Stromal cell of bone marrow (primary cell): ENCODE measurements at regions not wholly inside any gene's neighbourhood (a gene's known extent, or its start where the extent isn't known, plus 50 kb on each side); places are given as distances from the start of the nearest gene placed in this dataset.
"Not testable (repeated sequence)": the region's sequence is repeated elsewhere in the genome, so short reads cannot be mapped to it uniquely, and the experiment has no call there.

Experiments used
- DNase-seq: peaks from one replicate; pipeline ENCODE4 v3.0.0-alpha.2; 2012; ENCODE audit warnings: low read depth

DNA sequence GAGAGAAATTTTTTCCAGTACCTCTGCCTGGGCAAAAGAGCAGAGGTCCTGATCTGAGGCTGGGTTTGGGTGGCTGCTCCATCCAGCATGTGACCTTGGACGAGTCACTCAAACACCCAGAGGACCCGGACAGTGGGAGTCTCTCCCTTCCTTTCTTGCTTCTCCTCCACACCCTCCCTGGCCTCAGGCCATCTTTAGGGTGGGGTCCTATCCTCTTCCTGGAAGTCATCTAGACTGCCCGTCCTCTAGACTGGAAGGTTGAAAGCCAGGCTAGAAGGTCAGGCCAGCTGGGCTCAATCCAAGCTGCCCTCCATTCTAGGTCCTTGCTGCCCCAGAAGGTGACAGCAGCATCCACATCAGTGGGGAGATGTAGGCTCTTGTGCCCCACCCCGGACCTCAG lies 599.5 kb downstream of the MATN1 start:
- DNase-seq, result no peak

DNA sequence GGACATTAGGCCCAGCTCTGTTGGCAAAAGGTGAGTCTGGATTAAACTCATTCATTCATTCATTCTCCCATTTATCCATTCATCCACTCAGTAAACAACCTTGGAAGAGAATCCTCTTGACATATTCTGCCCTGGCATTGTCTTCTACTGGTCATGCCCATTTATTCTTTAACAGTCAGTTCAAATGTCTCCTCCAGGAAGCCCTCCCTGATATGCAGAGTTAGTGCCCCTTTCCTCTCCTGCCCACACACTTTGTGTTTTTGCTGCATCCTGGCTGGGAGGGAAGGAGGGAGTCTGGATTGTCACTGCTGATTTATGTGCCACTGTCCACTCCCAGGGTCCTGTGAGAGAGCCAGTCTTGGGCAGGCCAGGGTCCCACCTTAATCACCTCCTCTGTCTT lies 600.3 kb downstream of the MATN1 start:
- DNase-seq, result no peak

DNA sequence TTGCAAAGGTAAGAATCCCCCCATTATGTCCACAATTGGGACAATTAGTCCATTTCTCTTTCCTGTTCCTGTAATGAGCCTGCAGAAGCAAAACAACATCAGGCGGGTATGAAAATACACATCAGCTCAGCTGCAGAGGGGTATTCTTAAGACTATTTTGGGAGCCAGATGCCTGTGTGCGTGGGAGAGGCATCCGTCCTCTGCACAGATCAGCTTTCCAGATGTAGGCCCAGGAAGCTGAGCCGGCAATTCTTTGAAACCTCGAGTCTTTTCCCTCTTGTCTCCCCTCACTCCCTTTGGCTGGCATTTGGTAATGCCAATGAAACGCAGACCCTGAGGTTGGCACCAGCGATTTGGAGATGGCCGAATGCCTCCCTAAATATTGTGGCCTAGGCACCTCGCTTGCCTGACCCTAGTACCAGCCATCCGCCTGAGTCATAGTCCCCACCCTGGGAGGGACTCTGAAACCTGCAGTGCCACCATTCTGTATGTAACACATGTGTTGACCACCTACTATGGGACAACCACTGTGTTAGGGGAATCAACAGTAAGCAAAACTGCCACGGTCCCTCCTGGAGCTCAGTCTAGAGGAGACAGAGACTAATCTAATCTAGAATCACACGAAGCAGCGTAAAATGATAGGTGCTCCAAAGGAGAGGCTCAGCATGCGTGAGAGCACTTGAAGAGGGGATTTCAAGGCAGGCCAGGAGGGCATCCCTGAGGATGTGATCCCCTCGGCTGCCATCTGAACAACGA lies 603.0 kb downstream of the MATN1 start:
- no peak for DNase-seq

DNA sequence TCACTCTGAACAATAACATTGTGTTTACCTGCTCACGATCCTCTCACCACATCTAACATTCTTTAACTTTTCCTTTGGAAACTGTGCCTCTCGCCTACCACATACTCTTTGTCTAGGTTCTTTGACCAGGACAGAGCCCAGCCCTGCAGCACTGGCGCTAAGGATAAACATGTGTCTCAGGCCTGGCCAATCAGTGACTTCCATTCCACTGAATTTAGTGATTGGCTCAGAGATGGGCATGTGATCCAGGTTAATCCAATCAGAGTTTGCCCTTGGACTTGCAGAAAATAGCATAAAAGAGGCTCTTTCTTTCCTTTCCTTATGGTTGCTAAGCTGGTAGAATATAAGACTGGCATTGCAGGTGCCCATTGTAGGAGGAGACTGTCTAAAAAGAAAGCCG lies 605.7 kb downstream of the MATN1 start:
- DNase-seq, result no peak

DNA sequence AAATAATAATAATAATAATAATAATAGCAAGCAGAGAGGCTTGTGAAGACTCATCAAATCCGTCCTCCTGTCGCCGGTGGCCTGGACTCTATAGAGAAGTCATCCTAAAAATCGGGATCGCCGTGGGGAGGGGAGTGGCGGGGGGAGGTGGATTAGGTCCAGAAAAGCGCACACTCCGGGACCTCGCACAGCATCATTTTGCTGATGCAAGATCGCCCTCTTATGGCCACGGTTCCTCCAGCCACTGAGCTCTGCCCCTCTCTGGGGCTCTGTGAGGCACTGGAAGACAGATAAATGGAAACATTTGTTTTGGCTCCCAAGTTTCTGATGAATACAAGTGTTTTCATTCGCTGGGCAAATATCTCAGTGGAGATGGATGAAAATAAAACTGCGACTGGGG lies 612.0 kb downstream of the MATN1 start:
- DNase-seq, result peak; percentile 22

DNA sequence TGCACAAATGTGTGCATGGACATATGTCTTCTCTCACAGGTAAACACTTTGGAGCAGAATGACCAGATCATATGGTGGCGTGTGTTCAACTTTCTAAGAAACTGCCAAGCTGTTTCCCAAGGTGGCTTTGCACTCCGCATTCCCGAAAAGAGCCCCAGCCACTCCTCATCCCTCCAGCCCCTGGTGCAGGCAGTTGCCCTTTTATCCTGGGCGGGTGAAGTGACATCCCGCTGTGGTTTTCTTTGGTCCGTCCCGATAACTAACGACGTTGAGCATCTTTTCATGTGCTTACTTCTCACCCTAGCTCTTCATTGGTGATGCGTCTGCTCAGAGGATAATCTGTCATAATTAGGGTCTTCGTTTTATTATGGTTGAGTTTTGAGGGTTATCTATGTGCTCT lies 612.5 kb downstream of the MATN1 start:
- no peak for DNase-seq

GRCh38 chr1:30109853-30110252 lies 613.5 kb downstream of the MATN1 start:
- DNase-seq, result peak; percentile 27

GRCh38 chr1:30108186-30108585 lies 615.2 kb downstream of the MATN1 start:
- no peak for DNase-seq

DNA sequence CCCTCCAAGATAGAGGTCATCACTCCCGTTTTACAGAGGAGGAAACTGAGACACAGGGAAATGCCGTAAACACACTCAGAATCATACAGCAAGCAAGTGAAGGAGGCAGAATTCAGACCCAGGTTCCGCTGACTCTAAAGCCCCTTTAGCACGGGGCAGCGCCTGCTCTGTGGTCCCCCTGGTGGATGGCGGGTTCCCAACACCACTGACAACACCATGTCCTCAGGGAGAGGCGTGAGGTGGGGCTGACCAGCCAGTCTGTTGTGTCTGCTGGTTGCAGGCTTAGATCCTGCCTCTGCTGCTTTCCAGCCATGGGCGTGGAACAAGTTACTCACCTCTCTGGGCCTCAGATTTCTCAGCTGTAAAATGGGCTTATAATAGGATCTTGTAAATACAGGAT lies 617.3 kb downstream of the MATN1 start:
- DNase-seq, result no peak

DNA sequence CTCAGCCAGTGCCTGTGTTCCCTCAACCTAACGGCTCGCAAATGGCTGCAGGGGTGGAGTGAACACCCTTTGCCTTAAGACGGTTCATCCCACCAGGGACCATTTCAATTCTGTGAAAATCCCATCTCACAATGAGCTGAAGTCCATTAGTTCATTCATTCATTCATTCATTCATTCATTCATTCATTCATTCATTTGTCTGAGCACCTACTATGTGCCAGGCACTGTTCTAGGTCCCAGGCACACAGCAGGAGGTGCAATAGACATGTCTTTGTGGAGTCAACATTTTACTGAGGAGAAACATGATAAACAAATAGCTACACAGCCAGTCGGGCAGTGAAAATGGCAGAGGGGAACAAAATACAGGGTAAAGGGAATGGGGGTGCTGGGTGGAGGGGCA lies 618.8 kb downstream of the MATN1 start:
- DNase-seq, result no peak

DNA sequence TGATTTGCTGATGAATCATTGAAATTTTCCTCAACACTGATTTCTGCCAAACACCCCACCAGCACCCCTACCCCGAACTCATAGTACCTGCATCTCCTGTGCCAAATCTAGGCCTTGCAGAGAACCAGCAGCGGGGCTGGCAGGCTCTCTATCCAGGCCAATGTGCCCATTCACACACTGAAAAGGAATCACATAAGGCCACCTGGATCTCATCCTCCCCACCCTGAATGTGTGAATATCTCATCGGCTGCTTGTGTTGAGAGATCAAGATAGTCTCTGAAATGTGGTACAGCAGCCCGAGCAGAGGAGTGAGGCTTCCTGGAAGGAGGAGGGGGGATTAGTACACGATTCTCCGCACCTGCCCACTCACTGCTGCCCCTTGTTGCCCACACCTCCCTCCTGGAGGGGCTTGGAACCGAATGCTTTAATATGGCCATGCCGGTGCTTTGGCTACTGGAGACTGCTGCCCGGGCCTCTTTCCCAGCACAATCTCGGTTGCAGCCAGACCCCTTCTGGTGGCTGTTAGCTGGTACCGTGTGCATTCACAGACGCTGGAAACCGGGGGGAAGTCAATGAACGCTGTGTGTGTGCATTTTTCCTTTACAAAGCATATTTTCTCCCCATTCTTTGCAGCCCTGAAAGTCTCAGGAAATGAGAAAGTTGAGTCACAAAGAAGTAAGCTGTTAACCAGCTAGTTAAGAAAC lies 619.5 kb downstream of the MATN1 start:
- no peak for DNase-seq

- no peak for DNase-seq
These were observed 620.8 kb downstream of the MATN1 start for GRCh38 chr1:30102605-30103004.

GRCh38 chr1:30101487-30102227 lies 621.7 kb downstream of the MATN1 start:
- DNase-seq, result no peak

DNA sequence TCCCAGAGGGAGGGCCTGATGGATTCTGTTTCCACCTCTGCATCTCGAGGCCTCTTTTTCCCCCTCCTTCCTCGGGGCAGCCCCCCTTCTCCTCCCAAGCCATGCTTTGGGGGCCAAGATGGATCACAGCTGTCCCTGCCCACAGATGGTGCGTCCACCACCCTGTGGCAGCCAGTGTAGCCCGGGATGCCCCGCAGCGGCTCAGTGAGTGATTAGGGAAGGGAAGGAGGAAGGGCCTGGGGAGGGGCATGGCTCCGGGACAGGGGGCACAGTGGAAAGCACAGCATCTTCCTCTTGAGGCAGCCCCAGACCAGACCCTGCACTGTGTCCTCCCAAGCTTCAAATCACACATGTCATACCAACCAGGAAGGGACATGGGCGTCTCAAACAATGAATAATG lies 622.4 kb downstream of the MATN1 start:
- no peak for DNase-seq

- DNase-seq, result no peak
These were observed 622.9 kb downstream of the MATN1 start for GRCh38 chr1:30100524-30100862.

DNA sequence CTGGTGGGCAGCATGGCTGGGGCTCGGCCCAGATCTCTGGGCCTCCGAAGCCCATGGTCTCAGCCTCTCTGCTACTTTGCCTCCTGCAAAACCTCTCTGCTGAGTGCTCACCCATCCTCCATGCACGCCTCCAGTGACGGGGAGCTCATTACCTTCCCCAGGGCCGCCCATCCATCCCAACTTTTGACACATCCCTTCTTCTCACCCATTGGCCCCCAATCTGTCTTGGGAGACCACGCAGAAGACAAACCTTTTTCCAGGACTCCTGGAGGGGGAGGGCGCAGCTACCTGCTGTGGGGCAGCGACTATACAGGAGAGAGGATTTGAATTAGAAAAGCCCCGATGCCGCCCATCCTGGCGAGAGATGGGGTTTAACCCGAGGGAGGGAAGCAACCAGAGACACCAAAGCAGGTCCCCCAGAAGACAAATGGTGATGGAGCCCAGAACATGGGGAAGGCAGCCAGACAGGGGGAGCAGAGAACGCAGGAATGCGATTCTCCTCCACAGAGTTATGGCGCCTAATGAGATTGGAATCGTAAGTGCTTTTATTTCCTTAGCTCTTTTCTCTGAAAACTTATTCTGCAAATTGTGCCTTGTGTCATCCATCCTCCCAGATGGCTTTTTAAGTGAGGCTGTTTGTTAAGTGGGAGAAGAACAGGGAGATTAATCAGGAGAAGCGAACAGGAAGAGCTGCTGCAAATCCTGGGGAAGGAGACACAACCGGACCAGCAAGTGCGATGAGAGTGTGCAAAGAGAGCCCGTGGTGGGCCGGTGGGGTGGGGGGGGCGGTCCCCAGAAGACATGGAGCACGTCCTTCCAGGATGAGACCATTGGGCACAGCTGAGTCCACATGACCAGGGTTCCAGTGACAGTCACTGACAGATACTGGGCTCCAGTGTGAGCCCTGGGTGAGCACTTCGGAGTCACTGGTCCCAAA lies 623.5 kb downstream of the MATN1 start:
- no peak for DNase-seq

DNA sequence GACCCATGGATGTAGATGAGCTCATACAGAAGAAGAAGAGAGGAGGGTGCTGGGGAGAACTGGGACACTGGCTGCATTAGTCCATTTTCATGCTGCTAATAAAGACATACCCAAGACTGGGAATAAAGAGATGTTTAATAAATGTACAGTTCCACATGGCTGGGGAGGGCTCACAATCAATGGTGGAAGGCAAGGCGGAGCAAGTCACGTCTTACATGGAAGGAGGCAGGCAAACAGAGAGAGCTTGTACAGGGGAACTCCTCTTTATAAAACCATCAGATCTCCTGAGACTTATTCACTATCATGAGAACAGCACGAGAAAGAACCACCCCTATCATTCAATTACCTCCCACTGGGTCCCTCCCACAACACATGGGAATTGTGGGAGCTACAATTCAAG lies 625.5 kb downstream of the MATN1 start:
- DNase-seq, result not testable (repeated sequence)

DNA sequence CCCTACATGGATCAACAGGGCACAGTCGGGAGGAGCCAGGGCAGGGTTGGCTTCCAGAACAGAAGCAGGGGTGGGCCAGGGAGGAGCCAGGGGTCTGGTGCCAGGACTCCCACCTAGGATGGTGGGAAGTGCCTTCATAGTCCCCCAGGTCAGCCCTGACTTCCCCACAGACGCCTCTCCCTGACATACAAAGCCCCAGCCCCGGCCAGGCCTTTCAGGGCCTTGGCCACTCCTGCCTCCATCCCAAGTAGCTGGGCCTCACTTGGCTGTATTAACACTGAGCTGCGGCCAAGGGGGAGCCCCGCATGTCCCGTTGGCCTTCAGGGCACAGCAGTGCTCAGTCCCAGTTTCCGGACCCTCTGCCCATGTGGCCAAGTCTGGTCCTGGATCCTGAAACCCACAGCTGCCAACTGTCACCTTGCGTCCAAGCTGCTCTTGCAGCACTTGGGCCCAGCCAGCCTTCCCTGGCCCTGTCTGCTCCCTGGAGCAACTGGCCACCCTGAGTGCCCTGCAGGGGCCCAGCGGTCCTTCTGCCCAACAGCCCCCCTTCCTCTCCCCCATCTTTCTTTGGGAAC lies 627.8 kb downstream of the MATN1 start:
- DNase-seq, result no peak

GRCh38 chr1:30095051-30095450 lies 628.3 kb downstream of the MATN1 start:
- DNase-seq, result no peak

GRCh38 chr1:30092051-30092858 lies 631.1 kb downstream of the MATN1 start:
- DNase-seq, result no peak
